ENCODE measurements at regions not wholly inside any gene's neighbourhood (a gene's known extent, or its start where the extent isn't known, plus 50 kb on each side); places are given as distances from the start of the nearest gene placed in this dataset.
A peak's percentile ranks its signal among the peaks of the same experiment; 100 is the strongest.

DNA sequence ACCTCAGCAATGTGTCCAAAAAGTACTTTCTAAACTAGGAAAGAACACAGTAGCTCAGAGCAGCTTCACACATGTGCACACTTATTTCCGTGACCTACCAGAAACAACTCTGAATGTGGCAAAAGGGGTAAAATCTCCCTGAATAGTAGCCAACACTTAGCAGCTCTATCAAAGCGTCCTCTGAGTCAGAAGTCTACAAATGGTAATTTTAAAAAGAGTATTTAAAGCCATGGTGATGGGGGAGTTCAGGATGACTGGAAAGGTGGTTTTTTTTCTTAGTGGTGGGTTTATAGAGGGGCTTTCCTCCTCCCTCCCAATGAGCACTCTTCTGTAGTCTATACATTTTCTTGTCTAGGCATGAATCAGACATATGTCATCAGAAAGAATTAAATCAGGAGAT is 223.8 kb upstream of the PRICKLE2 start:
- DNase-seq (ENCODE audit: low read depth) = no peak
- no peak overlapping the region for H3K4me3 ChIP-seq (ENCODE audit: control insufficient read depth, low read depth, low read length)
- TF ChIP-seq, protein P1, sequence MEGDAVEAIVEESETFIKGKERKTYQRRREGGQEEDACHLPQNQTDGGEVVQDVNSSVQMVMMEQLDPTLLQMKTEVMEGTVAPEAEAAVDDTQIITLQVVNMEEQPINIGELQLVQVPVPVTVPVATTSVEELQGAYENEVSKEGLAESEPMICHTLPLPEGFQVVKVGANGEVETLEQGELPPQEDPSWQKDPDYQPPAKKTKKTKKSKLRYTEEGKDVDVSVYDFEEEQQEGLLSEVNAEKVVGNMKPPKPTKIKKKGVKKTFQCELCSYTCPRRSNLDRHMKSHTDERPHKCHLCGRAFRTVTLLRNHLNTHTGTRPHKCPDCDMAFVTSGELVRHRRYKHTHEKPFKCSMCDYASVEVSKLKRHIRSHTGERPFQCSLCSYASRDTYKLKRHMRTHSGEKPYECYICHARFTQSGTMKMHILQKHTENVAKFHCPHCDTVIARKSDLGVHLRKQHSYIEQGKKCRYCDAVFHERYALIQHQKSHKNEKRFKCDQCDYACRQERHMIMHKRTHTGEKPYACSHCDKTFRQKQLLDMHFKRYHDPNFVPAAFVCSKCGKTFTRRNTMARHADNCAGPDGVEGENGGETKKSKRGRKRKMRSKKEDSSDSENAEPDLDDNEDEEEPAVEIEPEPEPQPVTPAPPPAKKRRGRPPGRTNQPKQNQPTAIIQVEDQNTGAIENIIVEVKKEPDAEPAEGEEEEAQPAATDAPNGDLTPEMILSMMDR (conservative IDR thresholded peaks at IDR 0.05; ENCODE audit: control insufficient read depth, insufficient read depth, low read depth, low read length) = no peak

GRCh38 chr3:64445944-64446300 is 220.7 kb upstream of the PRICKLE2 start:
- H3K4me3 ChIP-seq (ENCODE audit: control insufficient read depth, low read depth, low read length) = no peak overlapping the region
- no peak for DNase-seq (ENCODE audit: low read depth)
- TF ChIP-seq, protein P1 (conservative IDR thresholded peaks at IDR 0.05; ENCODE audit: control insufficient read depth, insufficient read depth, low read depth, low read length) = no peak

- TF ChIP-seq, protein P1 (conservative IDR thresholded peaks at IDR 0.05; ENCODE audit: control insufficient read depth, insufficient read depth, low read depth, low read length) = no peak
- no peak for DNase-seq (ENCODE audit: low read depth)
- H3K4me3 ChIP-seq (ENCODE audit: control insufficient read depth, low read depth, low read length) = peak overlapping the region; percentile 43
Measured at GRCh38 chr3:64445109-64445943, 220.1 kb upstream of the PRICKLE2 start.

GRCh38 chr3:64444490-64445108 is 219.3 kb upstream of the PRICKLE2 start:
- DNase-seq (ENCODE audit: low read depth) = no peak
- TF ChIP-seq, protein P1 (conservative IDR thresholded peaks at IDR 0.05; ENCODE audit: control insufficient read depth, insufficient read depth, low read depth, low read length) = no peak
- H3K4me3 ChIP-seq (ENCODE audit: control insufficient read depth, low read depth, low read length) = peak overlapping the region; percentile 43

- TF ChIP-seq, protein P1 (conservative IDR thresholded peaks at IDR 0.05; ENCODE audit: control insufficient read depth, insufficient read depth, low read depth, low read length) = no peak
- DNase-seq (ENCODE audit: low read depth) = peak; percentile 84
- H3K4me3 ChIP-seq (ENCODE audit: control insufficient read depth, low read depth, low read length) = peak overlapping the region; percentile 43
Measured at GRCh38 chr3:64443546-64444381, 218.5 kb upstream of the PRICKLE2 start.

- TF ChIP-seq, protein P1 (conservative IDR thresholded peaks at IDR 0.05; ENCODE audit: control insufficient read depth, insufficient read depth, low read depth, low read length) = no peak
- H3K4me3 ChIP-seq (ENCODE audit: control insufficient read depth, low read depth, low read length) = no peak overlapping the region
- DNase-seq (ENCODE audit: low read depth) = no peak
Measured at GRCh38 chr3:64441861-64442260, 216.6 kb upstream of the PRICKLE2 start.

Data from fibroblast of mammary gland (primary cell).